Ovary (tissue), 7 donors: ENCODE measurements at regions not wholly inside any gene's neighbourhood (a gene's known extent, or its start where the extent isn't known, plus 50 kb on each side); places are given as distances from the start of the nearest gene placed in this dataset.

Experiments used
- DNase-seq, 5 donors: peaks; one replicate each; pipeline ENCODE4 v3.0.0-alpha.2; 2019 to 2020
- H3K27ac ChIP-seq, 2 donors: fragments of 200-600 bp; one replicate each; pipeline versions ENCODE4 v1.5.1 to v1.8.0; 2019 to 2022
- H3K27me3 ChIP-seq: fragments of 200-600 bp; one replicate; pipeline ENCODE4 v1.8.0; 2022
- H3K36me3 ChIP-seq: fragments of 200-600 bp; sonication (generic); one replicate; pipeline ENCODE4 v1.5.1; 2019
- H3K4me1 ChIP-seq: one replicate; pipeline ENCODE4 v1.8.1; 2013; ENCODE audit warnings: mild to moderate bottlenecking, moderate library complexity; ENCODE audit not compliant: insufficient read depth
- H3K4me3 ChIP-seq: fragments of 200-600 bp; sonication (generic); one replicate; pipeline ENCODE4 v1.5.1; 2017
- H3K9me3 ChIP-seq, 2 donors: fragments of 200-600 bp in 1 of 2; sonication (generic) in 1 of 2; one replicate each; pipeline versions ENCODE4 v1.5.1 to v1.8.1; 2013 to 2019; ENCODE audit warnings: mild to moderate bottlenecking in 1 of 2, moderate library complexity in 1 of 2
- CTCF ChIP-seq, 3 donors: fragments of 450-650 bp in 2 of 3; fragments of 200-600 bp in 1 of 3; IDR thresholded peaks; one replicate each; pipeline versions ENCODE4 v1.5.1 to v1.8.0; 2016 to 2022; ENCODE audit warnings: antibody characterized with exemption in 3 of 3, mild to moderate bottlenecking in 1 of 3
- EP300 ChIP-seq: sonication (generic); formaldehyde crosslinking; IDR thresholded peaks from one replicate; pipeline ENCODE4 v1.6.1; 2017; ENCODE audit warnings: antibody characterized with exemption
- POLR2A ChIP-seq: fragments of 450-650 bp; IDR thresholded peaks from one replicate; pipeline ENCODE4 v1.6.1; 2017; ENCODE audit warnings: antibody characterized with exemption, mild to moderate bottlenecking, moderate library complexity
- WGBS, 3 donors: extraction: QIAGEN DNeasy Blood & Tissue Kit in 1 of 3; methylation state at CpG; one replicate each; pipeline versions ENCODE4 v1.1.5 to v1.1.7; 2013 to 2017; 5-methylcytosine and 5-hydroxymethylcytosine counted together
- intact Hi-C, 4 donors: fragments of 100-400 bp; cut with DNase I; formaldehyde crosslinking; loops; one replicate each; pipeline versions ENCODE4 v1.11.0 to v1.15.1; 2022 to 2023
- donor health status: DM: no; HTN: no; CAD: no; lungs with moderate emphysema.
- donor health status: DM: no; HTN: no; CAD: no.
- donor health status: Bipolar disorder and iron deficiency.
- donor health status: DM: no; HTN: no; CAD: no.
- donor health status: DM: yes; HTN: yes; CAD: no.

GRCh38 chr16:5616841-5617240, 519.2 kb upstream of the EEF2KMT start:
- no peak for DNase-seq
- Histone ChIP-seq H3K27me3 (no peaks in the 10 kb centered on the region), H3K4me3 (no peak overlapping the region), H3K36me3 (no peaks in the 10 kb centered on the region), H3K4me1 (no peaks in the 10 kb centered on the region), H3K9me3 (no peaks in the 10 kb centered on the region), H3K27ac (no peak overlapping the region)
- intact Hi-C loops: no loop called here
- WGBS, 3 donors: 23 to 25% (median 24%) methylated on average over 6 of the region's 6 CpGs
- TF ChIP-seq EP300: no peak
- TF ChIP-seq POLR2A: no peak
- TF ChIP-seq CTCF (IDR thresholded peaks at IDR 0.05): no peak

- Histone ChIP-seq H3K36me3 (no peaks in the 10 kb centered on the region), H3K4me1 (no peaks in the 10 kb centered on the region), H3K27ac (no peak overlapping the region), H3K27me3 (no peaks in the 10 kb centered on the region), H3K4me3 (no peak overlapping the region), H3K9me3 (no peaks in the 10 kb centered on the region)
- no peak for DNase-seq
- WGBS, 3 donors: 15 to 19% (median 18%) methylated on average over 21 to 25 of the region's 25 CpGs
- intact Hi-C loops: no loop called here
- TF ChIP-seq POLR2A: no peak
- TF ChIP-seq CTCF (IDR thresholded peaks at IDR 0.05): no peak
- TF ChIP-seq EP300: no peak
Measured at GRCh38 chr16:5615868-5616642, 518.5 kb upstream of the EEF2KMT start.

GRCh38 chr16:5607169-5607568, 509.6 kb upstream of the EEF2KMT start:
- Histone ChIP-seq H3K27ac (no peak overlapping the region), H3K36me3 (no peaks in the 10 kb centered on the region), H3K27me3 (no peaks in the 10 kb centered on the region), H3K4me1 (no peaks in the 10 kb centered on the region), H3K4me3 (no peak overlapping the region), H3K9me3 (no peaks in the 10 kb centered on the region)
- WGBS, 3 donors: 31 to 48% (median 33%) methylated on average over 12 of the region's 12 CpGs
- no peak for TF ChIP-seq POLR2A
- TF ChIP-seq EP300: no peak
- no peak for DNase-seq
- intact Hi-C loops: no loop called here

GRCh38 chr16:5605404-5605803, 507.8 kb upstream of the EEF2KMT start:
- TF ChIP-seq POLR2A: no peak
- TF ChIP-seq EP300: no peak
- TF ChIP-seq CTCF (IDR thresholded peaks at IDR 0.05): no peak
- no peak for DNase-seq
- no peak overlapping the region for H3K4me3 ChIP-seq
- H3K36me3 ChIP-seq: no peaks in the 10 kb centered on the region
- intact Hi-C loops: no loop called here
- H3K4me1 ChIP-seq: no peaks in the 10 kb centered on the region
- H3K27me3 ChIP-seq: no peaks in the 10 kb centered on the region
- H3K27ac ChIP-seq: no peak overlapping the region
- H3K9me3 ChIP-seq: no peaks in the 10 kb centered on the region

GRCh38 chr16:5604770-5605169, 507.2 kb upstream of the EEF2KMT start:
- Histone ChIP-seq H3K9me3 (no peaks in the 10 kb centered on the region), H3K4me1 (no peaks in the 10 kb centered on the region), H3K4me3 (no peak overlapping the region), H3K27me3 (no peaks in the 10 kb centered on the region), H3K36me3 (no peaks in the 10 kb centered on the region), H3K27ac (no peak overlapping the region)
- TF ChIP-seq POLR2A (no peak), EP300 (no peak), CTCF (IDR thresholded peaks at IDR 0.05) (no peak)
- intact Hi-C loops: no loop called here
- 26 to 46% (median 36%) methylated on average over 8 of the region's 8 CpGs for WGBS, 3 donors
- DNase-seq: no peak
